ENCODE measurements at regions not wholly inside any gene's neighbourhood (a gene's known extent, or its start where the extent isn't known, plus 50 kb on each side); places are given as distances from the start of the nearest gene placed in this dataset.

- Histone ChIP-seq H3K4me1 (ENCODE audit: low read depth, poor library complexity, severe bottlenecking) (no peaks in the 10 kb centered on the region), H3K36me3 (ENCODE audit: insufficient read depth) (no peaks in the 10 kb centered on the region), H3K27me3 (ENCODE audit: insufficient read depth, low read depth) (no peaks in the 10 kb centered on the region), H3K4me3 (IDR thresholded peaks at IDR 0.05; ENCODE audit: insufficient read depth, low read depth, low read length) (no peak overlapping the region), H3K79me2 (ENCODE audit: insufficient read depth, low read depth) (no peaks in the 10 kb centered on the region), H4K20me1 (ENCODE audit: insufficient read depth) (no peaks in the 10 kb centered on the region), H3K9ac (no peak overlapping the region), H2AFZ (ENCODE audit: low read depth) (no peak overlapping the region), H3K4me2 (no peak overlapping the region), H3K27ac (no peak overlapping the region)
- TF ChIP-seq CTCF (conservative IDR thresholded peaks at IDR 0.05; ENCODE audit: low read depth, low read length), result no peak
Observed at GRCh38 chr17:52762794-52763167, 604.3 kb upstream of the CA10 start.

- H3K4me3 ChIP-seq (IDR thresholded peaks at IDR 0.05; ENCODE audit: insufficient read depth, low read depth, low read length), result no peak overlapping the region
- H3K4me1 ChIP-seq (ENCODE audit: low read depth, poor library complexity, severe bottlenecking), result no peaks in the 10 kb centered on the region
- H2AFZ ChIP-seq (ENCODE audit: low read depth), result no peak overlapping the region
- no peak overlapping the region for H3K9ac ChIP-seq
- no peak overlapping the region for H3K27ac ChIP-seq
- H3K4me2 ChIP-seq, result no peak overlapping the region
- no peaks in the 10 kb centered on the region for H3K36me3 ChIP-seq (ENCODE audit: insufficient read depth)
- H3K79me2 ChIP-seq (ENCODE audit: insufficient read depth, low read depth), result no peaks in the 10 kb centered on the region
- no peaks in the 10 kb centered on the region for H4K20me1 ChIP-seq (ENCODE audit: insufficient read depth)
- H3K27me3 ChIP-seq (ENCODE audit: insufficient read depth, low read depth), result no peaks in the 10 kb centered on the region
- TF ChIP-seq CTCF (conservative IDR thresholded peaks at IDR 0.05; ENCODE audit: low read depth, low read length), result no peak
Observed at GRCh38 chr17:52762147-52762793, 603.8 kb upstream of the CA10 start.

DNA sequence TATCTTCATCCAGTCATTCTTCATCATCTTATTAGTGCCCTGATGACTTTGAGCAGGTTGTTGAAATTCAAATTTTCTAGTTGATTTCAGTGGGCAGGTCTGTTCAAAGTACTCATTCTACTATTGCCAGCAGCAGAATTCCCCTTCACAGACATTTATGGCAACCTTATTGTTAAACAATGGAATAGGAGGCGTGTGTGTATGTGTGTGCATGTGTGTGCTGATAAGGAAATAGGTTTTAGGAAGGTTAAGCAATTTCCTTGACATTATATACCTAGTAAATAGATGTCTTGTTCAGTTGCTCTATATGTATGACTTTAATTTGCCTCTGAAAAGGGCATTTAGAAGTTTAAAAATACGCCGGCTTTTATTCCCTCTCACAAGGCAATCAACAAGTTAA, 601.4 kb upstream of the CA10 start:
- Histone ChIP-seq H3K4me3 (IDR thresholded peaks at IDR 0.05; ENCODE audit: insufficient read depth, low read depth, low read length) (no peak overlapping the region), H3K4me2 (no peak overlapping the region), H3K79me2 (ENCODE audit: insufficient read depth, low read depth) (no peaks in the 10 kb centered on the region), H3K27ac (no peak overlapping the region), H3K27me3 (ENCODE audit: insufficient read depth, low read depth) (no peaks in the 10 kb centered on the region), H2AFZ (ENCODE audit: low read depth) (no peak overlapping the region), H3K9ac (no peak overlapping the region), H4K20me1 (ENCODE audit: insufficient read depth) (no peaks in the 10 kb centered on the region), H3K4me1 (ENCODE audit: low read depth, poor library complexity, severe bottlenecking) (no peaks in the 10 kb centered on the region), H3K36me3 (ENCODE audit: insufficient read depth) (no peaks in the 10 kb centered on the region)
- no peak for TF ChIP-seq CTCF (conservative IDR thresholded peaks at IDR 0.05; ENCODE audit: low read depth, low read length)

DNA sequence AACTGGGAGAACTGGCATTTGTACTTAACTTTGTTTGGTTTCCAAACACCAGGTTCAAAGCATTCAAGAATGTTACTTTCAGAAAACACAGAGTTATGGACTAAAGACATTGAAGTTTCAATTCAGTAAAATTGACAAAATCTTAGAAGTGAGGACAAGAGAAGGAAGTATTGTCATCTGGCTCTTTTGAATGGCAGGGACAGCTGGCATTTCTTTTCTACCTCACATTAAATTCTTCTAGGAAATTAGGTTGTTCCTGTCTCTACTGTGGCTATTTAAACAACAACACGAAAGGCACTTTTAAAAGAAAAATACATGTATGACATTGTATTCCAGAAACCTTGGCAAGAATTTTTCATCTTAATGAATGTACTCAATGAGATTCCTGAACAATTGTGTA, 600.0 kb upstream of the CA10 start:
- Histone ChIP-seq H3K79me2 (ENCODE audit: insufficient read depth, low read depth) (no peaks in the 10 kb centered on the region), H3K4me3 (IDR thresholded peaks at IDR 0.05; ENCODE audit: insufficient read depth, low read depth, low read length) (no peak overlapping the region), H3K9ac (no peak overlapping the region), H2AFZ (ENCODE audit: low read depth) (no peak overlapping the region), H3K4me2 (no peak overlapping the region), H3K36me3 (ENCODE audit: insufficient read depth) (no peaks in the 10 kb centered on the region), H3K27ac (no peak overlapping the region), H4K20me1 (ENCODE audit: insufficient read depth) (no peaks in the 10 kb centered on the region), H3K27me3 (ENCODE audit: insufficient read depth, low read depth) (no peaks in the 10 kb centered on the region), H3K4me1 (ENCODE audit: low read depth, poor library complexity, severe bottlenecking) (no peaks in the 10 kb centered on the region)
- no peak for TF ChIP-seq CTCF (conservative IDR thresholded peaks at IDR 0.05; ENCODE audit: low read depth, low read length)
